ENCODE measurements at regions not wholly inside any gene's neighbourhood (a gene's known extent, or its start where the extent isn't known, plus 50 kb on each side); places are given as distances from the start of the nearest gene placed in this dataset.

DNA sequence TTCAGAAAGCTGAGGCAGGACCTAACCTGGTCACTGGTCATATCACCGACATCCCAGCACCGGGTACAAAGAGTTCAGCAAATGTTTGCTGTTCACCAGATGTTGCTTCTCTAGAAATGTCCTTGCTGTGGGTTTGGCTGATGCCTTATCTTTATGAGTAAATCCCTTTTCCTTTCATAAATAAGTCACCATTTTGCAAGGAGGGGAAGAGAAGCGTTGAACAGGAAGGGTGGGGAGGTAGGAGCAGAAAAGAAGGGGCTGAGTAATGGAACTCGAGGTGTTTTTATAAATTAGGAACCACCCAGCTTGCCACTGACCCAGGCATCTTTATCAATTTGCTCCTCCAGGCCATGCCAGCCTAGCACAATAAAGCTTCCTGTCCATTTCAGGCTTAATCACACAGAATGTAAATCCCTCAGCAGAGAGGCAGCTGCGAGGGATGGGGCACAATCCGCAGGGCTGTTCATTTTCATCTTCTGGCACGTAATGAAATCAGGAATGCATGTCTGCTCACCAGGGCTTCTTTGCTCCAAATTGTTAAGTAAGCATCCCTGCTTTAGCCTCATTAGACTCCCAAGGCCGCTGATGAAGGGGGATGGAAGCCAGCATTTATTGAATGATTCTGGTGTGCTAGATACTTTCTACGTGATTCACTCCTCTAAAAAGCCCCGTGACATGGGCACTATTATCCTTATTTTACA is 371.9 kb upstream of the CHD6 start:
- no peaks in the 10 kb centered on the region for H3K9me3 ChIP-seq (replicated peaks; ENCODE audit: control insufficient read depth, insufficient read depth, low read length)
- FAIRE-seq (no peak), ATAC-seq (no peak), DNase-seq (ENCODE audit: low read depth, low spot score) (no peak)
- intact Hi-C loops (cut with micrococcal nuclease; ENCODE audit: unreplicated experiment): no loop called here
- H2AFZ ChIP-seq (ENCODE audit: control insufficient read depth, low read depth, low read length): no peak overlapping the region
- no peak overlapping the region for H3K9ac ChIP-seq (ENCODE audit: control insufficient read depth, insufficient read depth, low read length)
- H3K36me3 ChIP-seq (ENCODE audit: control insufficient read depth in 2 of 2, insufficient read depth in 2 of 2, low read length in 1 of 2): no peaks in the 10 kb centered on the region
- H4K20me1 ChIP-seq (ENCODE audit: control insufficient read depth, insufficient read depth): no peaks in the 10 kb centered on the region
- H3K27me3 ChIP-seq (replicated peaks in 1 of 2; ENCODE audit: control insufficient read depth in 2 of 2, insufficient read depth in 2 of 2, low read length in 1 of 2): no peaks in the 10 kb centered on the region; a peak in 1 of 4 replicates
- no peaks in the 10 kb centered on the region for H3K79me2 ChIP-seq (ENCODE audit: control insufficient read depth, insufficient read depth, low read length)
- SMC1A ChIA-PET (ENCODE audit: uncharacterized antibody, unreplicated experiment): interaction anchor here (0.6 kb wide), 1 partner anchor 256 kb away, joined by 3 read pairs; no protein-coding TSS in a partner anchor
- BruUV-seq (replicated peaks): no TSS peak
- H3K4me2 ChIP-seq (ENCODE audit: control insufficient read depth, insufficient read depth): no peak overlapping the region
- no peak for TF ChIP-seq EP300 (IDR thresholded peaks at IDR 0.05; ENCODE audit: borderline replicate concordance in 1 of 2, control insufficient read depth in 1 of 2, low read depth in 2 of 2, low read length in 2 of 2)
- no peak for TF ChIP-seq POLR2A (IDR thresholded peaks at IDR 0.05; ENCODE audit: low read depth, low read length)
- no peak for TF ChIP-seq SMAD1 (IDR thresholded peaks at IDR 0.05; ENCODE audit: low read depth, partially characterized antibody)
- no peak for TF ChIP-seq HCFC1 (IDR thresholded peaks at IDR 0.05; ENCODE audit: low read length)
- TF ChIP-seq YBX1 (IDR thresholded peaks at IDR 0.05): no peak
- TF ChIP-seq, protein P1, sequence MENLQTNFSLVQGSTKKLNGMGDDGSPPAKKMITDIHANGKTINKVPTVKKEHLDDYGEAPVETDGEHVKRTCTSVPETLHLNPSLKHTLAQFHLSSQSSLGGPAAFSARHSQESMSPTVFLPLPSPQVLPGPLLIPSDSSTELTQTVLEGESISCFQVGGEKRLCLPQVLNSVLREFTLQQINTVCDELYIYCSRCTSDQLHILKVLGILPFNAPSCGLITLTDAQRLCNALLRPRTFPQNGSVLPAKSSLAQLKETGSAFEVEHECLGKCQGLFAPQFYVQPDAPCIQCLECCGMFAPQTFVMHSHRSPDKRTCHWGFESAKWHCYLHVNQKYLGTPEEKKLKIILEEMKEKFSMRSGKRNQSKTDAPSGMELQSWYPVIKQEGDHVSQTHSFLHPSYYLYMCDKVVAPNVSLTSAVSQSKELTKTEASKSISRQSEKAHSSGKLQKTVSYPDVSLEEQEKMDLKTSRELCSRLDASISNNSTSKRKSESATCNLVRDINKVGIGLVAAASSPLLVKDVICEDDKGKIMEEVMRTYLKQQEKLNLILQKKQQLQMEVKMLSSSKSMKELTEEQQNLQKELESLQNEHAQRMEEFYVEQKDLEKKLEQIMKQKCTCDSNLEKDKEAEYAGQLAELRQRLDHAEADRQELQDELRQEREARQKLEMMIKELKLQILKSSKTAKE (IDR thresholded peaks at IDR 0.05; ENCODE audit: low read depth, poor library complexity, severe bottlenecking): no peak
- TF ChIP-seq ZNF687 (IDR thresholded peaks at IDR 0.05): no peak
- 28% methylated on average over 10 of the region's 10 CpGs for WGBS (ENCODE audit: insufficient coverage, insufficient replicate concordance, low lambda C conversion rate, missing lambda C conversion rate)
- in situ Hi-C loops (cut with MboI): no loop called here
- POLR2A ChIA-PET: no interaction called here
- no peak overlapping the region for H3K4me3 ChIP-seq
- H3K4me1 ChIP-seq (ENCODE audit: control insufficient read depth, insufficient read depth, low read length): no peaks in the 10 kb centered on the region
- RAD21 ChIA-PET (ENCODE audit: unreplicated experiment): no interaction called here
- CTCF ChIA-PET: no interaction called here
- no peak overlapping the region for H3K27ac ChIP-seq (ENCODE audit: control insufficient read depth, insufficient read depth)
